DMS 273 treated with DMSO at 0.1 percent for 48 hours (cell line): ENCODE measurements at regions not wholly inside any gene's neighbourhood (a gene's known extent, or its start where the extent isn't known, plus 50 kb on each side); places are given as distances from the start of the nearest gene placed in this dataset.

Source experiments
- DNase-seq: peaks from one replicate; lab custom pipeline; 2025; lab: John Stamatoyannopoulos, UW

- no peak for DNase-seq
Observed at GRCh38 chr6:145318952-145319351, 416.4 kb downstream of the EPM2A start.

- DNase-seq: no peak
Observed at GRCh38 chr6:145319605-145320004, 415.7 kb downstream of the EPM2A start.

GRCh38 chr6:145323646-145324045 is 411.7 kb downstream of the EPM2A start:
- DNase-seq: no peak

- no peak for DNase-seq
Observed at GRCh38 chr6:145327586-145327985, 407.7 kb downstream of the EPM2A start.

- no peak for DNase-seq
Observed at GRCh38 chr6:145329257-145329656, 406.1 kb downstream of the EPM2A start.

- no peak for DNase-seq
Observed at GRCh38 chr6:145331066-145331465, 404.3 kb downstream of the EPM2A start.

- DNase-seq: no peak
Observed at GRCh38 chr6:145332011-145332410, 403.3 kb downstream of the EPM2A start.

GRCh38 chr6:145336119-145336518 is 399.2 kb downstream of the EPM2A start:
- DNase-seq: no peak

- DNase-seq: no peak
Observed at GRCh38 chr6:145339089-145339488, 396.2 kb downstream of the EPM2A start.

- no peak for DNase-seq
Observed at GRCh38 chr6:145340256-145340655, 395.1 kb downstream of the EPM2A start.

GRCh38 chr6:145345094-145345493 is 390.2 kb downstream of the EPM2A start:
- no peak for DNase-seq

GRCh38 chr6:145347216-145347615 is 388.1 kb downstream of the EPM2A start:
- no peak for DNase-seq

- no peak for DNase-seq
Observed at GRCh38 chr6:145349950-145350510, 385.3 kb downstream of the EPM2A start.

- no peak for DNase-seq
Observed at GRCh38 chr6:145350928-145351327, 384.4 kb downstream of the EPM2A start.

GRCh38 chr6:145352382-145353080 is 382.8 kb downstream of the EPM2A start:
- DNase-seq: no peak

GRCh38 chr6:145360865-145361264 is 374.5 kb downstream of the EPM2A start:
- DNase-seq: no peak

- no peak for DNase-seq
Observed at GRCh38 chr6:145367149-145367548, 368.2 kb downstream of the EPM2A start.

GRCh38 chr6:145368075-145368474 is 367.2 kb downstream of the EPM2A start:
- no peak for DNase-seq

- no peak for DNase-seq
Observed at GRCh38 chr6:145370559-145370958, 364.8 kb downstream of the EPM2A start.

- no peak for DNase-seq
Observed at GRCh38 chr6:145372671-145373151, 362.6 kb downstream of the EPM2A start.

GRCh38 chr6:145373826-145374225 is 361.5 kb downstream of the EPM2A start:
- DNase-seq: no peak

GRCh38 chr6:145374570-145374969 is 360.8 kb downstream of the EPM2A start:
- no peak for DNase-seq

- DNase-seq: no peak
Observed at GRCh38 chr6:145375502-145375901, 359.8 kb downstream of the EPM2A start.

- DNase-seq: no peak
Observed at GRCh38 chr6:145380186-145380585, 355.1 kb downstream of the EPM2A start.
